DOHH2 (cell line): ENCODE measurements at regions not wholly inside any gene's neighbourhood (a gene's known extent, or its start where the extent isn't known, plus 50 kb on each side); places are given as distances from the start of the nearest gene placed in this dataset.

Experiments used
- EZH2phosphoT487 ChIP-seq: fragments of 200-600 bp; sonication (generic); IDR thresholded peaks from 2 replicates; pipeline ENCODE4 v1.6.1; 2017; ENCODE audit warnings: borderline replicate concordance, mild to moderate bottlenecking, antibody characterized with exemption, low read length, moderate library complexity, mixed read lengths
- TF ChIP-seq, protein P1 (sequence below): fragments of 200-600 bp; sonication (generic); IDR thresholded peaks from one replicate; pipeline ENCODE4 v1.5.1; 2014; ENCODE audit warnings: antibody characterized with exemption, mild to moderate bottlenecking, low read depth, low read length; ENCODE audit not compliant: poor library complexity, severe bottlenecking

DNA sequence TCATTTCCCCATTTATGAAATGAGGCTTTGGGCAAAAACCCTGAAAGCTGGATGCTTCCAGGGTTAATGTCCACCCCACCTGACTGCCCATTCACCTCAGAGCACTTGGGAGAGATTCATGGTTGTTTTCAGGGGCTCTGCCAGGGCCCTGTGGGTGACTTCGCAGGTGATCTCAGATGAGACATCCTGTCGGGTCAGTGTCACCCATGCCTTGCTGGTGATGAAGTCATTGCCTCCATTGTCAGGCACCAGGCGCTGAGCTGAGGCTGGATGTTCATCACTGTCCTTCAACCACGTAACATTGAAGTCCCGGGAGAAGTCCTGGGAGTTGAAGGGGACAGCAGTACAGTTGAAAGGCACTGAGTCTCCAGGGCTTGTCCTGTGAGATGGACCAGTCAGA lies 115.6 kb upstream of the SIRPA start:
- no peak for TF ChIP-seq EZH2phosphoT487
- TF ChIP-seq, protein P1, sequence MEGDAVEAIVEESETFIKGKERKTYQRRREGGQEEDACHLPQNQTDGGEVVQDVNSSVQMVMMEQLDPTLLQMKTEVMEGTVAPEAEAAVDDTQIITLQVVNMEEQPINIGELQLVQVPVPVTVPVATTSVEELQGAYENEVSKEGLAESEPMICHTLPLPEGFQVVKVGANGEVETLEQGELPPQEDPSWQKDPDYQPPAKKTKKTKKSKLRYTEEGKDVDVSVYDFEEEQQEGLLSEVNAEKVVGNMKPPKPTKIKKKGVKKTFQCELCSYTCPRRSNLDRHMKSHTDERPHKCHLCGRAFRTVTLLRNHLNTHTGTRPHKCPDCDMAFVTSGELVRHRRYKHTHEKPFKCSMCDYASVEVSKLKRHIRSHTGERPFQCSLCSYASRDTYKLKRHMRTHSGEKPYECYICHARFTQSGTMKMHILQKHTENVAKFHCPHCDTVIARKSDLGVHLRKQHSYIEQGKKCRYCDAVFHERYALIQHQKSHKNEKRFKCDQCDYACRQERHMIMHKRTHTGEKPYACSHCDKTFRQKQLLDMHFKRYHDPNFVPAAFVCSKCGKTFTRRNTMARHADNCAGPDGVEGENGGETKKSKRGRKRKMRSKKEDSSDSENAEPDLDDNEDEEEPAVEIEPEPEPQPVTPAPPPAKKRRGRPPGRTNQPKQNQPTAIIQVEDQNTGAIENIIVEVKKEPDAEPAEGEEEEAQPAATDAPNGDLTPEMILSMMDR = no peak
